HCT116 (cell line): ENCODE measurements at regions not wholly inside any gene's neighbourhood (a gene's known extent, or its start where the extent isn't known, plus 50 kb on each side); places are given as distances from the start of the nearest gene placed in this dataset.

Experiments
- ATF3 ChIP-seq: IDR thresholded peaks from 2 replicates; pipeline ENCODE4 v1.6.1; 2012
- CTCF ChIP-seq, 3 experiments: fragments of 200-600 bp in 1 of 3; sonication (generic) in 1 of 3; IDR thresholded peaks in 2 of 3; conservative IDR thresholded peaks in 1 of 3; 2 replicates each; pipeline ENCODE4 v1.5.1; 2012 to 2017; ENCODE audit warnings: low read depth in 2 of 3, low read length in 2 of 3, antibody characterized with exemption in 1 of 3, borderline replicate concordance in 1 of 3, control low read depth in 1 of 3, mild to moderate bottlenecking in 1 of 3, mixed read lengths in 1 of 3, mixed run types in 1 of 3, moderate library complexity in 1 of 3; ENCODE audit not compliant: insufficient read depth in 1 of 3
- TCF7L2 ChIP-seq: IDR thresholded peaks from 2 replicates; pipeline ENCODE4 v1.7.0; 2011; ENCODE audit warnings: borderline replicate concordance, inconsistent platforms; ENCODE audit not compliant: insufficient read depth, insufficient read length; ENCODE audit errors: extremely low read depth

GRCh38 chr5:160504906-160505305, 83.3 kb downstream of the PTTG1 start:
- TF ChIP-seq TCF7L2 (no peak), ATF3 (no peak), CTCF (IDR thresholded peaks at IDR 0.05 in 2 of 3, conservative IDR thresholded peaks at IDR 0.05 in 1 of 3; ENCODE audit: borderline replicate concordance in 1 of 3, insufficient read depth in 1 of 3, low read depth in 2 of 3, low read length in 2 of 3) (no peak)
